ES-I3 (cell line): ENCODE measurements at regions not wholly inside any gene's neighbourhood (a gene's known extent, or its start where the extent isn't known, plus 50 kb on each side); places are given as distances from the start of the nearest gene placed in this dataset.
"Not testable (repeated sequence)": the region's sequence is repeated elsewhere in the genome, so short reads cannot be mapped to it uniquely, and the experiment has no call there.

ENCODE experiments used
- H3K36me3 ChIP-seq: 2 replicates; pipeline ENCODE4 v1.6.1; 2013; ENCODE audit warnings: mild to moderate bottlenecking, low read length, control low read depth, moderate library complexity; ENCODE audit not compliant: insufficient read depth
- H3K4me1 ChIP-seq: 2 replicates; pipeline ENCODE4 v1.6.1; 2013; ENCODE audit warnings: mild to moderate bottlenecking, control low read depth, low read length; ENCODE audit not compliant: insufficient read depth
- H3K9ac ChIP-seq: 2 replicates; pipeline ENCODE4 v1.6.1; 2013; ENCODE audit warnings: low read depth, mild to moderate bottlenecking, low read length, moderate library complexity
- H3K9me3 ChIP-seq: 2 replicates; pipeline ENCODE4 v1.6.1; 2013; ENCODE audit warnings: mild to moderate bottlenecking, low read length, moderate library complexity; ENCODE audit not compliant: control insufficient read depth, insufficient read depth

- Histone ChIP-seq H3K9ac (no peak overlapping the region), H3K4me1 (no peaks in the 10 kb centered on the region), H3K9me3 (peaks cover 8% of the 10 kb centered on the region; the same call in 1 of the 2 replicates), H3K36me3 (no peaks in the 10 kb centered on the region)
Observed at GRCh38 chr5:25459082-25459481, 814.3 kb upstream of the CDH10 start.

GRCh38 chr5:25458628-25459027 is 813.9 kb upstream of the CDH10 start:
- Histone ChIP-seq H3K4me1 (no peaks in the 10 kb centered on the region), H3K9ac (no peak overlapping the region), H3K9me3 (peaks cover 8% of the 10 kb centered on the region; the same call in 1 of the 2 replicates), H3K36me3 (no peaks in the 10 kb centered on the region)

DNA sequence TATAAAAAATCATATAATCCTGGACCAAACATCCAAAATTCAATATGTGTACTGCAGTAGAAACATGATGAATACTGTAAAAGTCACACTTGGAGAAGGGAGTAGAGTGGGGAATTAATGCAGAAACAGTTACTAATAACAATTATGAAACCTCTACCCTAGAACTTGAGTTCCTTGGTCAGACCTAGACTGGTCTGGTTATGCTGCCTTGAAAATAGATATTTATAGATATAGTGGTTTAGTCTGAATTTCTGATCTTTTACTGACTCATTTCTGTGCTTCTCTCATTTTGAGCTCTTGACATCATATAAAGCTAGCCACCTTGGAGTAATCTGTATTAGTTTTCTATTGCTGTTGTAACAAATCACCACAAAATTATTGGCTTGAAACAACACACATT is 808.7 kb upstream of the CDH10 start:
- Histone ChIP-seq H3K4me1 (peaks cover 32% of the 10 kb centered on the region), H3K9me3 (no peaks in the 10 kb centered on the region), H3K36me3 (no peaks in the 10 kb centered on the region), H3K9ac (no peak overlapping the region)

DNA sequence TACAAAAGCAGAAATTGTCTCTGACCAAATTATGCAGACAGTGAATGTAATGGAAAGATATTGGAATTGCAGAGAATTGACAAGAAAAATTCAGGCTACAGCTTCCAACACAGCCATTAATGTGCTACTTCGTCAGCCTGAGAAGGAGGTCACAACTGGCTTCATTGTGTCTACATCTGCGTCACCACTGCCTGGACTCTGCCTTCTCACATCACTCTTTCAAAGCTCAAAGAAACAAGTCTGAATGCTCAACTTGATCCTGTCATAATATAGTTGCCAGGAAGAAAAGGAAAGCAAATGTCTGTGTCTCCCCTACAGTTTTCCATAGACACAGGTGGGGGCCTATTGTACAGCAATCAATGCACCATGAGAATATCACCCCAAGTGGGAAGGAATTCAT is 806.5 kb upstream of the CDH10 start:
- Histone ChIP-seq H3K9me3 (no peaks in the 10 kb centered on the region), H3K36me3 (no peaks in the 10 kb centered on the region), H3K9ac (no peak overlapping the region), H3K4me1 (peaks cover 47% of the 10 kb centered on the region)

DNA sequence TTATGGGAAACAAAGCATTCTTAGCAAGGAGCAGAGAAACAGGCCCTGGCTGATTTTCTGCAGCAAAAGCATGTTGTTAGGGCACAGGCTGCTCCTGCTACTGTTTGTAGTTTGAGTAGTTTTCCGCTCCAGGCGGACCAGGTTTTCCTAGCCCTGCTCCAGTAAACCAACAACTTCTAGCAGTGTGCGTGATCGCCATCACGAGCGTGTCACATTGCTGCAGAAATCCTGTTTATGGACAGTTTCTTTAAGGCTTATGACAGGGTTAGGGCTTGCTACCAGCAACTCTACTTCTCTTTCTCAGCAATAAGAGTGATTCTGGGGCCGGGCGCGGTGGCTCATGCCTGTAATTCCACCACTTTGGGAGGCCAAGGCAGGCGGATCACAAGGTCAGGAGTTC is 803.9 kb upstream of the CDH10 start:
- Histone ChIP-seq H3K4me1 (peaks cover 50% of the 10 kb centered on the region), H3K36me3 (peaks cover 7% of the 10 kb centered on the region), H3K9ac (peak overlapping the region; percentile 50), H3K9me3 (no peaks in the 10 kb centered on the region; the same call in 1 of the 2 replicates)

GRCh38 chr5:25448190-25448621 is 803.4 kb upstream of the CDH10 start:
- peaks cover 50% of the 10 kb centered on the region for H3K4me1 ChIP-seq
- H3K36me3 ChIP-seq, result peaks cover 7% of the 10 kb centered on the region
- H3K9ac ChIP-seq, result peak overlapping the region; percentile 50
- H3K9me3 ChIP-seq, result no peaks in the 10 kb centered on the region; the same call in 1 of the 2 replicates

DNA sequence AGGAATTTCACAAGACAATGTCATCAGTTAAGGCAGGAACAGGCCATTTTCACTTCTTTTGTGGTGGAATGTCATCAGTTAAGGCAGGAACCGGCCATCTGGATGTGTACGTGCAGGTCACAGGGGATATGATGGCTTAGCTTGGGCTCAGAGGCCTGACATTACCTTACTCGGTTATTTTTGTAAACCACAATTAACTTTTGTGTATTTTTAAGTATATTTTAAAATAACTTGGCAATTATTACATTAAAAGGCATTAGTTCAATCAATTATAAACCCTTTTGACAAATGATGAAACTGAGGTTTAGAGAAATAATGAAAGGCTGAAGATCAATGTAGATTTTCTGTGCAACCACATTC is 801.3 kb upstream of the CDH10 start:
- H3K36me3 ChIP-seq, result peaks cover 11% of the 10 kb centered on the region
- peak overlapping the region; percentile 16; the same call in 1 of the 2 replicates for H3K9ac ChIP-seq
- peaks cover 38% of the 10 kb centered on the region for H3K4me1 ChIP-seq
- not testable (repeated sequence) for H3K9me3 ChIP-seq

- Histone ChIP-seq H3K9ac (peak overlapping the region; percentile 93), H3K36me3 (peaks cover 11% of the 10 kb centered on the region), H3K4me1 (peaks cover 33% of the 10 kb centered on the region)
- not testable (repeated sequence) for H3K9me3 ChIP-seq
Observed at GRCh38 chr5:25445381-25446060, 800.7 kb upstream of the CDH10 start.

DNA sequence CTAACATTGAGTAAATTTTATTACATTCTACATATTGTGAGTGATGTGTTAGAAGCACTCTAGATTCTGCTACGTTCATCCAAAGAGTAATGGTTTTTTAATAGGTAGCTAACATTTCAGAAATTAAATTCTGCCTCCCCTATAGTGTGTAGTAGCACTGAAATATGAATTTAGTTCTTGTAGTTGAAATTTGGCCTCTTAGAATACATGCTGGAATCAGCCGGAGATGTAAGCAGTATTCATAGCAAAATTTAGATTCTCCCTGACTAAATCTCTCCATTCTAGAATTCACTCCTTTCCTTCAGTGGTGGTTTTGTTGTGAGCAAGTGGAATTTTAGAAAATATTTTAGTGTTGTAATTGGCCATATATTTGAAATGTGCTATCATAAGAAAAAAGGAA is 799.9 kb upstream of the CDH10 start:
- Histone ChIP-seq H3K4me1 (peaks cover 25% of the 10 kb centered on the region), H3K9ac (peak overlapping the region; percentile 93), H3K9me3 (no peaks in the 10 kb centered on the region; the same call in 1 of the 2 replicates), H3K36me3 (peaks cover 11% of the 10 kb centered on the region)

DNA sequence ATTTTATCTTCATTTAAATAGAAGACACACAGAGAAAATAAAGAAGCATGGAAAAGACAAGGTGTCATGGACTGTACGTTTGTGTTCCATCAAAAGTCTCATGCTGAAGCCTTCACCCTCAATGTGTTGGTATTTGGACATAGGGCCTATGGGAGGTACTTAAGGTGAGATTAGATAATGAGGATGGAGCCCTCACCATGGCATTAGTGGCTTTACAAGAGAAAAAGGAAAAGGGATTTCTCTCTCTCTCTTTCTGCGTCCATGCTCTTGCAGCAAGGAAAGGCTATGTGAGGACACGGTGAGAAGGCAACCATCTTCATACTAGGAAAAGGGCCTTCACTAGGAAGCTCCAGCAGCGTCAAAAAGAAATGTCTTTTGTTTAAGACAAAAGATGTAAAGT is 797.0 kb upstream of the CDH10 start:
- peaks cover 11% of the 10 kb centered on the region for H3K36me3 ChIP-seq
- H3K4me1 ChIP-seq, result peaks cover 6% of the 10 kb centered on the region
- H3K9me3 ChIP-seq, result no peaks in the 10 kb centered on the region; the same call in 1 of the 2 replicates
- H3K9ac ChIP-seq, result peak overlapping the region; percentile 93

DNA sequence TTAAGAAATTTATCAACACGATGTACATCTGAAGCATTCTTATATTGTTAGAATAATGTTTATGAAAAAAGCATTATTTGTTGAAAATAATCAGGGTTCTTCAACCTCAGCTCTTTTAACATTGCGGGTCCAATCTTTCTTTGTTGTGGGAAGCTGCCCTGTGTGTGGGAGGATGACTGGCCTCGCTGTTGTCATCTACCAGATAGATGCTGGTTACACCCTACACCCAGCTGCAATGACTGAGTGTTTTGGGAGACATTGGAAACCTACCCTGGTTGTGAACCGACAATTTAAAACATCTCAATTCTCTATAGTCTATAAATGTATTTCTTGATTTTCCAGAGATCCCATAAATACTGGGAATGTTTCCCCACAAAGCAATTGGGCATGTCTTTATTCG is 794.2 kb upstream of the CDH10 start:
- Histone ChIP-seq H3K4me1 (no peaks in the 10 kb centered on the region), H3K9me3 (no peaks in the 10 kb centered on the region), H3K36me3 (peaks cover 4% of the 10 kb centered on the region; the same call in 1 of the 2 replicates), H3K9ac (peak overlapping the region; percentile 32)

- H3K9ac ChIP-seq, result peak overlapping the region; percentile 22; the same call in 1 of the 2 replicates
- not testable (repeated sequence) for H3K4me1 ChIP-seq, H3K9me3 ChIP-seq, H3K36me3 ChIP-seq
Observed at GRCh38 chr5:25438375-25438774, 793.6 kb upstream of the CDH10 start.

DNA sequence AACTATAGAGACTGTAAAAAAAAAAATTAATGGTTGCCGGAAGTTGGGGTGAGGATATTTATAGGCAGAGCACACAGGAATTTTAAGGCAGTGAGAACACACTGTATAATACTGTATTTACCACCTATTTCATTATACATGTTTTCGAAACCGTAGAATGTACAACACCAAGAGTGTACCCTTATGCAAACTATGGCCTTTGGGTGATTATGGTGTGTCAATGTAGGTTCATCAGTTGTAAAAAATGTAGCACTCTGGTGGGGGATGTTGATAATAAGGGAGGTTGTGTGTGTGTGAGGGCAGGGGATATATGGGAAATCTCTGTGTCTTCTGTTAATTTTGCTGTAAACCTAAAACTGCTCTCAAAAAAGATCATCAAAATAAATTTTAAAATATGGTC is 791.7 kb upstream of the CDH10 start:
- H3K9ac ChIP-seq, result no peak overlapping the region
- no peaks in the 10 kb centered on the region for H3K9me3 ChIP-seq
- no peaks in the 10 kb centered on the region for H3K4me1 ChIP-seq
- no peaks in the 10 kb centered on the region; the same call in 1 of the 2 replicates for H3K36me3 ChIP-seq

- Histone ChIP-seq H3K4me1 (no peaks in the 10 kb centered on the region), H3K36me3 (no peaks in the 10 kb centered on the region), H3K9ac (no peak overlapping the region; the same call in 1 of the 2 replicates), H3K9me3 (no peaks in the 10 kb centered on the region)
Observed at GRCh38 chr5:25435882-25436281, 791.1 kb upstream of the CDH10 start.

DNA sequence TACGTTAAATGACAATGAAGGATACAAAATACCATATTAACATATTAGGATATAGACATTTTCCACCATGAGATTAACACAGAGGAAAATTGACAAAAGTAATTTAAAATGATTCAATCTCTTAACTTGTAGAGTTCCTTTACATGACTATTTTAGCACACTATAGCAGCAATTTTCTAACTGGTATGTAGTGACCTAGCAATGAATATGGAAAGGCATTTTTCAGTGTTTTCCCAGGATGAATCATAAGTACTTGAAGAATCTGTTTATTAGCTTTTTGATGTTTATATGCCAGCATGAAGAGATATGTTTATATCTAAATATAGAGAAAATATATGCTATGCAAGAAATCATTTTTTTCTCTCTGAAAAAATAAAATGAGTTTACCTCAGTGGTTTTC is 782.5 kb upstream of the CDH10 start:
- H3K9me3 ChIP-seq, result no peaks in the 10 kb centered on the region
- H3K4me1 ChIP-seq, result 0 out of 2 replicates have a peak, but pooled peaks cover 3% of the 10 kb centered on the region
- no peaks in the 10 kb centered on the region; the same call in 1 of the 2 replicates for H3K36me3 ChIP-seq
- H3K9ac ChIP-seq, result no peak overlapping the region
